GM12878 (cell line): ENCODE measurements at regions not wholly inside any gene's neighbourhood (a gene's known extent, or its start where the extent isn't known, plus 50 kb on each side); places are given as distances from the start of the nearest gene placed in this dataset.

Experiments
- ATAC-seq: fragments of 200-7000 bp; cut with Tn5 transposase; 3 replicates; pipeline ENCODE4 v1.9.1; 2020; ENCODE audit warnings: mild to moderate bottlenecking, moderate library complexity
- BruUV-seq: library from RNA; stranded (reverse); fragments of 400-500 nt; replicated peaks from 2 replicates; lab custom pipeline; 2021; lab: Mats Ljungman, UMichigan
- CTCF ChIA-PET: fragments of 300-600 bp; sonication (Branson Sonifier 250); formaldehyde crosslinking; extraction: SDS; loops from one replicate; lab custom pipeline; 2021; ENCODE audit warnings: inconsistent platforms; lab: Yijun Ruan, JAX
- POLR2A ChIA-PET: fragments of 350-600 bp; formaldehyde crosslinking; extraction: SDS; loops from one replicate; lab custom pipeline; 2021; ENCODE audit warnings: inconsistent platforms; lab: Charles Lee
- RAD21 ChIA-PET: fragments of 300-600 bp; sonication (Branson Sonifier 250); formaldehyde crosslinking; loops from one replicate; lab custom pipeline; 2023; ENCODE audit warnings: antibody characterized with exemption; ENCODE audit not compliant: unreplicated experiment; lab: Charles Lee
- SMC1A ChIA-PET: fragments of 300-600 bp; sonication (Branson Sonifier 250); formaldehyde crosslinking; loops from one replicate; lab custom pipeline; 2023; ENCODE audit not compliant: unreplicated experiment, uncharacterized antibody; lab: Charles Lee
- DNase-seq: peaks from one replicate; pipeline ENCODE4 v3.0.0-alpha.2; 2011; ENCODE audit warnings: low read depth, low spot score
- FAIRE-seq: peaks from 3 replicates; lab custom pipeline; 2011; peaks lifted over from hg19 to GRCh38; lab: Jason Lieb, UNC
- H2AFZ ChIP-seq: 2 replicates; pipeline ENCODE4 v1.6.0; 2011; ENCODE audit warnings: low read depth, low read length, control low read depth; ENCODE audit not compliant: control insufficient read depth
- H3K27ac ChIP-seq: 2 replicates; pipeline ENCODE4 v1.5.1; 2011; ENCODE audit warnings: control low read depth; ENCODE audit not compliant: control insufficient read depth, insufficient read depth
- H3K27me3 ChIP-seq, 2 experiments: replicated peaks in 1 of 2; 2 replicates each; pipeline versions ENCODE4 v1.6.0 to v1.6.1; 2011; ENCODE audit warnings: low read length in 1 of 2; ENCODE audit not compliant: control insufficient read depth in 2 of 2, insufficient read depth in 2 of 2
- H3K36me3 ChIP-seq, 2 experiments: 2 replicates each; pipeline ENCODE4 v1.5.1; 2011; ENCODE audit warnings: low read length in 1 of 2; ENCODE audit not compliant: control insufficient read depth in 2 of 2, insufficient read depth in 2 of 2
- H3K4me1 ChIP-seq: 2 replicates; pipeline ENCODE4 v1.6.1; 2011; ENCODE audit warnings: mild to moderate bottlenecking, low read length, moderate library complexity, mixed read lengths; ENCODE audit not compliant: control insufficient read depth, insufficient read depth
- H3K4me2 ChIP-seq: 2 replicates; pipeline ENCODE4 v1.6.0; 2011; ENCODE audit warnings: control low read depth; ENCODE audit not compliant: control insufficient read depth, insufficient read depth
- H3K4me3 ChIP-seq: fragments of 200-600 bp; sonication (generic); 2 replicates; pipeline ENCODE4 v1.5.1; 2016
- H3K79me2 ChIP-seq: 2 replicates; pipeline ENCODE4 v1.6.0; 2011; ENCODE audit warnings: low read length; ENCODE audit not compliant: control insufficient read depth, insufficient read depth
- H3K9ac ChIP-seq: 2 replicates; pipeline ENCODE4 v1.8.0; 2011; ENCODE audit warnings: low read length, control low read depth, mixed read lengths; ENCODE audit not compliant: control insufficient read depth, insufficient read depth
- H3K9me3 ChIP-seq: replicated peaks from 3 replicates; pipeline ENCODE4 v1.5.1; 2011; ENCODE audit warnings: mild to moderate bottlenecking, low read length; ENCODE audit not compliant: control insufficient read depth, insufficient read depth
- H4K20me1 ChIP-seq: 2 replicates; pipeline ENCODE4 v1.6.0; 2011; ENCODE audit not compliant: control insufficient read depth, insufficient read depth
- ATF7 ChIP-seq: fragments of 450-650 bp; IDR thresholded peaks from 2 replicates; pipeline ENCODE4 v1.6.1; 2016; ENCODE audit warnings: low read depth, mild to moderate bottlenecking
- RCOR1 ChIP-seq: conservative IDR thresholded peaks from 2 replicates; pipeline ENCODE4 v1.6.1; 2012; ENCODE audit warnings: low read depth, low read length, improper control_type of control experiment
- WGBS: methylation state at CpG from one replicate; pipeline ENCODE4 v1.1.6; 2016; ENCODE audit warnings: low lambda C conversion rate; ENCODE audit not compliant: insufficient replicate concordance, insufficient coverage; ENCODE audit errors: missing lambda C conversion rate; 5-methylcytosine and 5-hydroxymethylcytosine counted together
- in situ Hi-C: fragments of 300-500 bp; cut with MboI; formaldehyde crosslinking; loops from 9 replicates; pipeline ENCODE4 v1.14.3; 2018; ENCODE audit warnings: mixed read lengths
- intact Hi-C: fragments of 100-400 bp; cut with micrococcal nuclease; formaldehyde crosslinking; loops from one replicate; pipeline ENCODE4 v1.14.2; 2022; ENCODE audit not compliant: unreplicated experiment
- TF ChIP-seq, protein P1 (sequence below), 3 experiments: IDR thresholded peaks in 2 of 3; conservative IDR thresholded peaks in 1 of 3; 2 replicates each; pipeline ENCODE4 v1.5.1; 2011; ENCODE audit warnings: low read depth in 3 of 3, low read length in 3 of 3, mild to moderate bottlenecking in 3 of 3, control low read depth in 2 of 3, moderate library complexity in 2 of 3, inconsistent platforms in 1 of 3, mixed read lengths in 1 of 3; ENCODE audit not compliant: control insufficient read depth in 2 of 3, insufficient read depth in 1 of 3; ENCODE audit errors: extremely low read depth in 1 of 3

- Histone ChIP-seq H3K4me2 (no peak overlapping the region), H2AFZ (no peak overlapping the region), H3K27me3 (no peaks in the 10 kb centered on the region), H3K9ac (no peak overlapping the region), H3K9me3 (no peaks in the 10 kb centered on the region), H3K36me3 (no peaks in the 10 kb centered on the region), H3K27ac (no peak overlapping the region), H3K4me3 (no peak overlapping the region), H3K4me1 (no peaks in the 10 kb centered on the region), H4K20me1 (no peaks in the 10 kb centered on the region), H3K79me2 (no peaks in the 10 kb centered on the region)
- CTCF ChIA-PET: interaction anchor here (0.9 to 1.9 kb wide), 3 partner anchors 14 to 165 kb away, joined by 3 to 4 read pairs (median 3); no protein-coding TSS in a partner anchor
- SMC1A ChIA-PET: no interaction called here
- intact Hi-C loops: loop anchor here (5.0 kb wide), 1 partner anchor 152 kb away; no protein-coding TSS in a partner anchor
- in situ Hi-C loops: no loop called here
- POLR2A ChIA-PET: no interaction called here
- RAD21 ChIA-PET: interaction anchor here (1.0 kb wide), 1 partner anchor 151 kb away, joined by 3 read pairs; no protein-coding TSS in a partner anchor
- BruUV-seq: no TSS peak
- 0 out of 3 replicates have a peak, but pooled peaks have one; percentile 44 for ATAC-seq
- TF ChIP-seq RCOR1 (no peak), ATF7 (no peak)
- TF ChIP-seq, protein P1, sequence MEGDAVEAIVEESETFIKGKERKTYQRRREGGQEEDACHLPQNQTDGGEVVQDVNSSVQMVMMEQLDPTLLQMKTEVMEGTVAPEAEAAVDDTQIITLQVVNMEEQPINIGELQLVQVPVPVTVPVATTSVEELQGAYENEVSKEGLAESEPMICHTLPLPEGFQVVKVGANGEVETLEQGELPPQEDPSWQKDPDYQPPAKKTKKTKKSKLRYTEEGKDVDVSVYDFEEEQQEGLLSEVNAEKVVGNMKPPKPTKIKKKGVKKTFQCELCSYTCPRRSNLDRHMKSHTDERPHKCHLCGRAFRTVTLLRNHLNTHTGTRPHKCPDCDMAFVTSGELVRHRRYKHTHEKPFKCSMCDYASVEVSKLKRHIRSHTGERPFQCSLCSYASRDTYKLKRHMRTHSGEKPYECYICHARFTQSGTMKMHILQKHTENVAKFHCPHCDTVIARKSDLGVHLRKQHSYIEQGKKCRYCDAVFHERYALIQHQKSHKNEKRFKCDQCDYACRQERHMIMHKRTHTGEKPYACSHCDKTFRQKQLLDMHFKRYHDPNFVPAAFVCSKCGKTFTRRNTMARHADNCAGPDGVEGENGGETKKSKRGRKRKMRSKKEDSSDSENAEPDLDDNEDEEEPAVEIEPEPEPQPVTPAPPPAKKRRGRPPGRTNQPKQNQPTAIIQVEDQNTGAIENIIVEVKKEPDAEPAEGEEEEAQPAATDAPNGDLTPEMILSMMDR (IDR thresholded peaks at IDR 0.05 in 2 of 3, conservative IDR thresholded peaks at IDR 0.05 in 1 of 3; ENCODE audit: control insufficient read depth in 2 of 3, extremely low read depth in 1 of 3, insufficient read depth in 1 of 3, low read depth in 3 of 3, low read length in 3 of 3): peak; percentile 22 to 39 (median 23); a peak in 5 of 6 replicates
- 53% methylated on average over 12 of the region's 12 CpGs for WGBS
- DNase-seq: no peak
- FAIRE-seq: no peak
These were observed 73.5 kb upstream of the NEDD4L start for GRCh38 chr18:57970356-57971095.
